ENCODE measurements at regions not wholly inside any gene's neighbourhood (a gene's known extent, or its start where the extent isn't known, plus 50 kb on each side); places are given as distances from the start of the nearest gene placed in this dataset.

- Histone ChIP-seq H3K4me1 (ENCODE audit: control insufficient read depth in 1 of 2, insufficient read depth in 2 of 2, low read length in 2 of 2) (no peaks in the 10 kb centered on the region), H3K9ac (ENCODE audit: low read length) (no peak overlapping the region), H4K20me1 (ENCODE audit: insufficient read depth) (no peaks in the 10 kb centered on the region), H3K9me3 (ENCODE audit: control insufficient read depth in 1 of 2, insufficient read depth in 1 of 2, low read depth in 1 of 2, low read length in 2 of 2) (no peaks in the 10 kb centered on the region; a peak in 2 of 4 replicates), H3K9me2 (ENCODE audit: insufficient read depth) (no peaks in the 10 kb centered on the region), H3K79me2 (ENCODE audit: insufficient read depth, low read length) (no peaks in the 10 kb centered on the region), H3K36me3 (ENCODE audit: control insufficient read depth in 1 of 2, insufficient read depth in 2 of 2, low read length in 2 of 2) (no peaks in the 10 kb centered on the region), H2AFZ (ENCODE audit: low read depth, low read length, poor library complexity, severe bottlenecking) (no peak overlapping the region), H3K4me2 (ENCODE audit: low read length) (no peak overlapping the region), H3K27me3 (ENCODE audit: insufficient read depth, low read length) (no peaks in the 10 kb centered on the region), H3K27ac (ENCODE audit: low read depth, low read length) (no peak overlapping the region), H3K4me3 (replicated peaks in 1 of 2; ENCODE audit: low read depth in 1 of 2, low read length in 2 of 2) (no peak overlapping the region)
- TF ChIP-seq RAD21 (IDR thresholded peaks at IDR 0.05; ENCODE audit: low read depth) = peak; percentile 40
- TF ChIP-seq TCF7L2 (IDR thresholded peaks at IDR 0.05; ENCODE audit: borderline replicate concordance, extremely low read depth, insufficient read depth, insufficient read length) = no peak
- peak; percentile 19 to 58 (median 47); a peak in 4 of 6 replicates for TF ChIP-seq CTCF (IDR thresholded peaks at IDR 0.05 in 2 of 3, conservative IDR thresholded peaks at IDR 0.05 in 1 of 3; ENCODE audit: borderline replicate concordance in 1 of 3, insufficient read depth in 1 of 3, low read depth in 2 of 3, low read length in 2 of 3)
- ChIA-PET RAD21 (ENCODE audit: low non-redundant PET in 1 of 2, low total read pairs in 2 of 2, uncharacterized antibody in 2 of 2, unreplicated experiment in 2 of 2) (no interaction called here), POLR2A (no interaction called here), CTCF (no interaction called here)
- ATAC-seq (peak; percentile 84), DNase-seq (ENCODE audit: low read depth, low spot score) (peak; percentile 8)
- intact Hi-C loops (cut with micrococcal nuclease) = loop anchor here (1.0 kb wide), 1 partner anchor 198 kb away; no protein-coding TSS in a partner anchor
- BruUV-seq (replicated peaks) = no TSS peak
Measured at GRCh38 chr11:44483919-44484610, 81.4 kb upstream of the CD82 start.

GRCh38 chr11:44488165-44488965, 77.1 kb upstream of the CD82 start:
- Histone ChIP-seq H2AFZ (ENCODE audit: low read depth, low read length, poor library complexity, severe bottlenecking) (no peak overlapping the region), H3K9me3 (ENCODE audit: control insufficient read depth in 1 of 2, insufficient read depth in 1 of 2, low read depth in 1 of 2, low read length in 2 of 2) (no peaks in the 10 kb centered on the region; a peak in 2 of 4 replicates), H4K20me1 (ENCODE audit: insufficient read depth) (no peaks in the 10 kb centered on the region), H3K27me3 (ENCODE audit: insufficient read depth, low read length) (no peaks in the 10 kb centered on the region), H3K27ac (ENCODE audit: low read depth, low read length) (no peak overlapping the region), H3K9ac (ENCODE audit: low read length) (no peak overlapping the region), H3K4me1 (ENCODE audit: control insufficient read depth in 1 of 2, insufficient read depth in 2 of 2, low read length in 2 of 2) (no peaks in the 10 kb centered on the region), H3K9me2 (ENCODE audit: insufficient read depth) (no peaks in the 10 kb centered on the region), H3K36me3 (ENCODE audit: control insufficient read depth in 1 of 2, insufficient read depth in 2 of 2, low read length in 2 of 2) (no peaks in the 10 kb centered on the region), H3K79me2 (ENCODE audit: insufficient read depth, low read length) (no peaks in the 10 kb centered on the region), H3K4me3 (replicated peaks in 1 of 2; ENCODE audit: low read depth in 1 of 2, low read length in 2 of 2) (no peak overlapping the region), H3K4me2 (ENCODE audit: low read length) (no peak overlapping the region)
- DNase-seq (ENCODE audit: low read depth, low spot score) = no peak
- BruUV-seq (replicated peaks) = no TSS peak
- intact Hi-C loops (cut with micrococcal nuclease) = no loop called here
- no peak for ATAC-seq
- CTCF ChIA-PET = no interaction called here
- RAD21 ChIA-PET (ENCODE audit: low non-redundant PET in 1 of 2, low total read pairs in 2 of 2, uncharacterized antibody in 2 of 2, unreplicated experiment in 2 of 2) = no interaction called here
- POLR2A ChIA-PET = no interaction called here
- TF ChIP-seq SRF (IDR thresholded peaks at IDR 0.05; ENCODE audit: low read depth) (no peak), EZH2 (IDR thresholded peaks at IDR 0.05) (no peak), POLR2AphosphoS5 (IDR thresholded peaks at IDR 0.05; ENCODE audit: low read depth, low read length) (no peak), MAX (IDR thresholded peaks at IDR 0.05) (no peak), SIN3A (IDR thresholded peaks at IDR 0.05; ENCODE audit: low read depth) (no peak), YY1 (IDR thresholded peaks at IDR 0.05; ENCODE audit: extremely low read depth, insufficient replicate concordance, low read depth, low read length) (no peak), CBX3 (IDR thresholded peaks at IDR 0.05; ENCODE audit: low read depth) (no peak), JUND (IDR thresholded peaks at IDR 0.05) (no peak), ZNF274 (IDR thresholded peaks at IDR 0.05; ENCODE audit: low read depth, low read length) (no peak), TCF7L2 (IDR thresholded peaks at IDR 0.05; ENCODE audit: borderline replicate concordance, extremely low read depth, insufficient read depth, insufficient read length) (no peak), FOSL1 (IDR thresholded peaks at IDR 0.05; ENCODE audit: low read depth) (no peak), ZFX (IDR thresholded peaks at IDR 0.05) (no peak), ATF3 (IDR thresholded peaks at IDR 0.05) (no peak), EZH2phosphoT487 (IDR thresholded peaks at IDR 0.05; ENCODE audit: borderline replicate concordance) (no peak), EGR1 (IDR thresholded peaks at IDR 0.05; ENCODE audit: low read depth) (no peak)

All from HCT116 (cell line).